ENCODE measurements at regions not wholly inside any gene's neighbourhood (a gene's known extent, or its start where the extent isn't known, plus 50 kb on each side); places are given as distances from the start of the nearest gene placed in this dataset.

DNA sequence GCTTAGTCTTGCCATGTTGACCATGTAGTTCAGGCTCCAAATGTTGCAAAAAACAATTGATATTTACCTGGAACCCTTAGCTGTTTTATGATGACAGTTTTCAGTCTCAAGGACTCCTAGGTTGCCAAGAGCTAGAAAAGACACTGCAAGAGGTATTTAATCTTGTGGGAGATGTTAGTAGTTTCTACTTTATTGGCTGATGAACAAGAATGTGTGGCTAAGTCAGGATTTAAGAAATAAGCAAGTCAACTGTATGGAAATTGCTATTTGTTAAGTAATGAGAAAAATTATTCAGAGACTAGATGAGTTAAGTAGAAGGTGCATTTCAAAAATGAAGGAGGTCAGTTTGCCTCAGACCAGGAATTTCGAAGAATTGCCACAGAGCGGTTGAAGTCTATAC lies 639.7 kb upstream of the USP24 start:
- BruUV-seq (replicated peaks): no TSS peak
- Histone ChIP-seq H3K4me1 (ENCODE audit: control insufficient read depth, insufficient read depth, low read length) (no peaks in the 10 kb centered on the region), H3K9me3 (replicated peaks; ENCODE audit: control insufficient read depth, insufficient read depth, low read length) (no peaks in the 10 kb centered on the region), H3K4me2 (ENCODE audit: control insufficient read depth, insufficient read depth) (no peak overlapping the region), H3K4me3 (no peak overlapping the region), H3K79me2 (ENCODE audit: control insufficient read depth, insufficient read depth, low read length) (no peaks in the 10 kb centered on the region), H3K27ac (ENCODE audit: control insufficient read depth, insufficient read depth) (no peak overlapping the region), H3K27me3 (replicated peaks in 1 of 2; ENCODE audit: control insufficient read depth in 2 of 2, insufficient read depth in 2 of 2, low read length in 1 of 2) (no peaks in the 10 kb centered on the region; a peak in 2 of 4 replicates), H4K20me1 (ENCODE audit: control insufficient read depth, insufficient read depth) (no peaks in the 10 kb centered on the region), H2AFZ (ENCODE audit: control insufficient read depth, low read depth, low read length) (no peak overlapping the region), H3K9ac (ENCODE audit: control insufficient read depth, insufficient read depth, low read length) (no peak overlapping the region), H3K36me3 (ENCODE audit: control insufficient read depth in 2 of 2, insufficient read depth in 2 of 2, low read length in 1 of 2) (no peaks in the 10 kb centered on the region)
- no peak for ATAC-seq
- ChIA-PET SMC1A (ENCODE audit: uncharacterized antibody, unreplicated experiment) (interaction anchor here (0.8 to 1.0 kb wide), 2 partner anchors 12 to 729 kb away, joined by 3 to 4 read pairs; no protein-coding TSS in a partner anchor), POLR2A (no interaction called here), RAD21 (ENCODE audit: unreplicated experiment) (no interaction called here), CTCF (no interaction called here)
- DNase-seq (ENCODE audit: low read depth, low spot score): no peak
- 22% methylated on average over 2 of the region's 2 CpGs for WGBS (ENCODE audit: insufficient coverage, insufficient replicate concordance, low lambda C conversion rate, missing lambda C conversion rate)
- intact Hi-C loops (cut with micrococcal nuclease; ENCODE audit: unreplicated experiment) (no loop called here), in situ Hi-C loops (cut with MboI) (no loop called here)
- no peak for FAIRE-seq
- no peak for TF ChIP-seq RCOR1 (conservative IDR thresholded peaks at IDR 0.05; ENCODE audit: low read depth, low read length)
- TF ChIP-seq MYB (IDR thresholded peaks at IDR 0.05; ENCODE audit: borderline replicate concordance, low read depth, low read length): no peak
- TF ChIP-seq CBX5 (IDR thresholded peaks at IDR 0.05; ENCODE audit: low read depth): no peak
- TF ChIP-seq, protein P1, sequence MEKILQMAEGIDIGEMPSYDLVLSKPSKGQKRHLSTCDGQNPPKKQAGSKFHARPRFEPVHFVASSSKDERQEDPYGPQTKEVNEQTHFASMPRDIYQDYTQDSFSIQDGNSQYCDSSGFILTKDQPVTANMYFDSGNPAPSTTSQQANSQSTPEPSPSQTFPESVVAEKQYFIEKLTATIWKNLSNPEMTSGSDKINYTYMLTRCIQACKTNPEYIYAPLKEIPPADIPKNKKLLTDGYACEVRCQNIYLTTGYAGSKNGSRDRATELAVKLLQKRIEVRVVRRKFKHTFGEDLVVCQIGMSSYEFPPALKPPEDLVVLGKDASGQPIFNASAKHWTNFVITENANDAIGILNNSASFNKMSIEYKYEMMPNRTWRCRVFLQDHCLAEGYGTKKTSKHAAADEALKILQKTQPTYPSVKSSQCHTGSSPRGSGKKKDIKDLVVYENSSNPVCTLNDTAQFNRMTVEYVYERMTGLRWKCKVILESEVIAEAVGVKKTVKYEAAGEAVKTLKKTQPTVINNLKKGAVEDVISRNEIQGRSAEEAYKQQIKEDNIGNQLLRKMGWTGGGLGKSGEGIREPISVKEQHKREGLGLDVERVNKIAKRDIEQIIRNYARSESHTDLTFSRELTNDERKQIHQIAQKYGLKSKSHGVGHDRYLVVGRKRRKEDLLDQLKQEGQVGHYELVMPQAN (conservative IDR thresholded peaks at IDR 0.05): no peak
- no peak for TF ChIP-seq PML (IDR thresholded peaks at IDR 0.05; ENCODE audit: low read length)
- TF ChIP-seq, protein P2, sequence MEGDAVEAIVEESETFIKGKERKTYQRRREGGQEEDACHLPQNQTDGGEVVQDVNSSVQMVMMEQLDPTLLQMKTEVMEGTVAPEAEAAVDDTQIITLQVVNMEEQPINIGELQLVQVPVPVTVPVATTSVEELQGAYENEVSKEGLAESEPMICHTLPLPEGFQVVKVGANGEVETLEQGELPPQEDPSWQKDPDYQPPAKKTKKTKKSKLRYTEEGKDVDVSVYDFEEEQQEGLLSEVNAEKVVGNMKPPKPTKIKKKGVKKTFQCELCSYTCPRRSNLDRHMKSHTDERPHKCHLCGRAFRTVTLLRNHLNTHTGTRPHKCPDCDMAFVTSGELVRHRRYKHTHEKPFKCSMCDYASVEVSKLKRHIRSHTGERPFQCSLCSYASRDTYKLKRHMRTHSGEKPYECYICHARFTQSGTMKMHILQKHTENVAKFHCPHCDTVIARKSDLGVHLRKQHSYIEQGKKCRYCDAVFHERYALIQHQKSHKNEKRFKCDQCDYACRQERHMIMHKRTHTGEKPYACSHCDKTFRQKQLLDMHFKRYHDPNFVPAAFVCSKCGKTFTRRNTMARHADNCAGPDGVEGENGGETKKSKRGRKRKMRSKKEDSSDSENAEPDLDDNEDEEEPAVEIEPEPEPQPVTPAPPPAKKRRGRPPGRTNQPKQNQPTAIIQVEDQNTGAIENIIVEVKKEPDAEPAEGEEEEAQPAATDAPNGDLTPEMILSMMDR (IDR thresholded peaks at IDR 0.05 in 2 of 3, conservative IDR thresholded peaks at IDR 0.05 in 1 of 3; ENCODE audit: control insufficient read depth in 2 of 3, extremely low read depth in 1 of 3, insufficient read depth in 1 of 3, low read depth in 3 of 3, low read length in 3 of 3): no peak
- no peak for TF ChIP-seq YY1 (IDR thresholded peaks at IDR 0.05; ENCODE audit: low read depth, low read length)
- TF ChIP-seq SUZ12 (IDR thresholded peaks at IDR 0.05; ENCODE audit: unreplicated experiment): no peak
- TF ChIP-seq POLR2A (IDR thresholded peaks at IDR 0.05; ENCODE audit: low read depth, low read length): no peak
- TF ChIP-seq, protein P3, sequence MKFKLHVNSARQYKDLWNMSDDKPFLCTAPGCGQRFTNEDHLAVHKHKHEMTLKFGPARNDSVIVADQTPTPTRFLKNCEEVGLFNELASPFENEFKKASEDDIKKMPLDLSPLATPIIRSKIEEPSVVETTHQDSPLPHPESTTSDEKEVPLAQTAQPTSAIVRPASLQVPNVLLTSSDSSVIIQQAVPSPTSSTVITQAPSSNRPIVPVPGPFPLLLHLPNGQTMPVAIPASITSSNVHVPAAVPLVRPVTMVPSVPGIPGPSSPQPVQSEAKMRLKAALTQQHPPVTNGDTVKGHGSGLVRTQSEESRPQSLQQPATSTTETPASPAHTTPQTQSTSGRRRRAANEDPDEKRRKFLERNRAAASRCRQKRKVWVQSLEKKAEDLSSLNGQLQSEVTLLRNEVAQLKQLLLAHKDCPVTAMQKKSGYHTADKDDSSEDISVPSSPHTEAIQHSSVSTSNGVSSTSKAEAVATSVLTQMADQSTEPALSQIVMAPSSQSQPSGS (IDR thresholded peaks at IDR 0.05; ENCODE audit: low read length): no peak
- TF ChIP-seq SMAD5 (IDR thresholded peaks at IDR 0.05; ENCODE audit: low read depth): no peak
- TF ChIP-seq, protein P4, sequence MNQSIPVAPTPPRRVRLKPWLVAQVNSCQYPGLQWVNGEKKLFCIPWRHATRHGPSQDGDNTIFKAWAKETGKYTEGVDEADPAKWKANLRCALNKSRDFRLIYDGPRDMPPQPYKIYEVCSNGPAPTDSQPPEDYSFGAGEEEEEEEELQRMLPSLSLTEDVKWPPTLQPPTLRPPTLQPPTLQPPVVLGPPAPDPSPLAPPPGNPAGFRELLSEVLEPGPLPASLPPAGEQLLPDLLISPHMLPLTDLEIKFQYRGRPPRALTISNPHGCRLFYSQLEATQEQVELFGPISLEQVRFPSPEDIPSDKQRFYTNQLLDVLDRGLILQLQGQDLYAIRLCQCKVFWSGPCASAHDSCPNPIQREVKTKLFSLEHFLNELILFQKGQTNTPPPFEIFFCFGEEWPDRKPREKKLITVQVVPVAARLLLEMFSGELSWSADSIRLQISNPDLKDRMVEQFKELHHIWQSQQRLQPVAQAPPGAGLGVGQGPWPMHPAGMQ (IDR thresholded peaks at IDR 0.05; ENCODE audit: borderline replicate concordance): no peak
- TF ChIP-seq STAT3 (IDR thresholded peaks at IDR 0.05; ENCODE audit: low read depth, low read length): no peak
- TF ChIP-seq SMC3 (IDR thresholded peaks at IDR 0.05; ENCODE audit: borderline replicate concordance, low read length): no peak
- TF ChIP-seq ZNF384 (IDR thresholded peaks at IDR 0.05; ENCODE audit: borderline replicate concordance, low read depth, low read length): no peak
- TF ChIP-seq, protein P5, sequence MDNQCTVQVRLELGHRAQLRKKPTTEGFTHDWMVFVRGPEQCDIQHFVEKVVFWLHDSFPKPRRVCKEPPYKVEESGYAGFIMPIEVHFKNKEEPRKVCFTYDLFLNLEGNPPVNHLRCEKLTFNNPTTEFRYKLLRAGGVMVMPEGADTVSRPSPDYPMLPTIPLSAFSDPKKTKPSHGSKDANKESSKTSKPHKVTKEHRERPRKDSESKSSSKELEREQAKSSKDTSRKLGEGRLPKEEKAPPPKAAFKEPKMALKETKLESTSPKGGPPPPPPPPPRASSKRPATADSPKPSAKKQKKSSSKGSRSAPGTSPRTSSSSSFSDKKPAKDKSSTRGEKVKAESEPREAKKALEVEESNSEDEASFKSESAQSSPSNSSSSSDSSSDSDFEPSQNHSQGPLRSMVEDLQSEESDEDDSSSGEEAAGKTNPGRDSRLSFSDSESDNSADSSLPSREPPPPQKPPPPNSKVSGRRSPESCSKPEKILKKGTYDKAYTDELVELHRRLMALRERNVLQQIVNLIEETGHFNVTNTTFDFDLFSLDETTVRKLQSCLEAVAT (IDR thresholded peaks at IDR 0.05): no peak
- no peak for TF ChIP-seq IKZF2 (IDR thresholded peaks at IDR 0.05)
- no peak for TF ChIP-seq YBX1 (IDR thresholded peaks at IDR 0.05)
